Heart left ventricle (tissue), 16 donors: ENCODE measurements at regions not wholly inside any gene's neighbourhood (a gene's known extent, or its start where the extent isn't known, plus 50 kb on each side); places are given as distances from the start of the nearest gene placed in this dataset.

Experiments
- ATAC-seq, 4 donors: fragments of 200-7000 bp; cut with Tn5 transposase; one replicate each; pipeline ENCODE4 v1.9.1; 2020 to 2022; ENCODE audit warnings: moderate library complexity in 4 of 4, mild to moderate bottlenecking in 3 of 4, moderate number of reproducible peaks in 1 of 4
- DNase-seq, 5 donors: peaks; one replicate each; pipeline ENCODE4 v3.0.0-alpha.2; 2020
- H3K27ac ChIP-seq, 12 donors: fragments of 200-600 bp; sonication (generic) in 4 of 12; one replicate each; pipeline versions ENCODE4 v1.5.0 to v1.8.0; 2016 to 2022; ENCODE audit warnings: mild to moderate bottlenecking in 2 of 12
- H3K27me3 ChIP-seq, 9 donors: fragments of 200-600 bp; sonication (generic) in 2 of 9; one replicate each; pipeline versions ENCODE4 v1.5.1 to v1.8.0; 2016 to 2022; ENCODE audit warnings: mild to moderate bottlenecking in 3 of 9
- H3K36me3 ChIP-seq, 9 donors: fragments of 200-600 bp; sonication (generic) in 2 of 9; one replicate each; pipeline versions ENCODE4 v1.5.0 to v1.8.0; 2018 to 2022; ENCODE audit warnings: mild to moderate bottlenecking in 2 of 9
- H3K4me1 ChIP-seq, 12 donors: fragments of 200-600 bp; sonication (generic) in 4 of 12; one replicate each; pipeline versions ENCODE4 v1.5.0 to v1.8.0; 2016 to 2022; ENCODE audit warnings: mild to moderate bottlenecking in 3 of 12
- H3K4me3 ChIP-seq, 12 donors: fragments of 200-600 bp; sonication (generic) in 4 of 12; one replicate each; pipeline versions ENCODE4 v1.5.0 to v1.8.0; 2017 to 2022; ENCODE audit warnings: mild to moderate bottlenecking in 9 of 12, moderate library complexity in 4 of 12
- H3K9me3 ChIP-seq, 12 donors: fragments of 200-600 bp; sonication (generic) in 4 of 12; one replicate each; pipeline versions ENCODE4 v1.5.0 to v1.8.0; 2016 to 2022; ENCODE audit warnings: mild to moderate bottlenecking in 1 of 12
- CTCF ChIP-seq, 12 donors: fragments of 200-600 bp; sonication (generic) in 4 of 12; IDR thresholded peaks; one replicate each; pipeline versions ENCODE4 v1.5.0 to v1.8.0; 2018 to 2022; ENCODE audit warnings: antibody characterized with exemption in 12 of 12, mild to moderate bottlenecking in 5 of 12
- POLR2A ChIP-seq, 2 donors: fragments of 450-650 bp; IDR thresholded peaks; one replicate each; pipeline ENCODE4 v1.6.1; 2017; ENCODE audit warnings: antibody characterized with exemption in 2 of 2, mild to moderate bottlenecking in 2 of 2, moderate library complexity in 2 of 2
- WGBS, 4 donors: extraction: QIAGEN DNeasy Blood & Tissue Kit in 2 of 4; methylation state at CpG; one replicate each; pipeline versions ENCODE4 v1.1.5 to v1.1.7; 2013 to 2018; 5-methylcytosine and 5-hydroxymethylcytosine counted together
- intact Hi-C, 10 donors: fragments of 100-400 bp; cut with DNase I; formaldehyde crosslinking; loops; one replicate each; pipeline versions ENCODE4 v1.11.1 to v1.14.2; 2022
- donor health status: ischemic (EF 13 %, LVEDD 7.1; RV severe dilation, severe dysfunction).
- donor health status: healthy with polysubstance abuse.
- donor health status: DM: no; HTN: yes; CAD: no.
- donor health status: DM: no; HTN: no; CAD: no.
- donor health status: ischemic (EF 25% LVEDD 6.9; RV normal size, moderate dysfunction).
- donor health status: ischemic (EF 25% LVEDD 5.7; RV mildly dilated, moderate dysfunction).
- donor health status: healthy.
- donor health status: DM: yes; HTN: yes; CAD: no.
- donor health status: ischemic (EF 35%, LVEDD 5.7; RV mildly dilated, moderate dysfunction).
- donor health status: nonischemic (EF 11% LVEDD 7.7; RV severe dilation, severe dysfunction).
- donor health status: DM: yes; HTN: yes; CAD: no.
- donor health status: PGD.
- donor health status: ischemic (EF 29% LVEDD 5.4; RV normal size, mild dysfunction).
- donor health status: nonischemic (EF 23%, LVEDD 6.1; RV moderate dilation, normal function).

- Histone ChIP-seq H3K9me3 (peaks cover 0 to 7% (median 0%) of the 10 kb centered on the region in 12 donors), H3K36me3 (no peaks in the 10 kb centered on the region), H3K27me3 (no peaks in the 10 kb centered on the region), H3K4me1 (no peaks in the 10 kb centered on the region), H3K4me3 (no peak overlapping the region), H3K27ac (no peak overlapping the region)
- WGBS, 4 donors = 59 to 93% (median 72%) methylated on average over 6 of the region's 6 CpGs
- TF ChIP-seq CTCF (IDR thresholded peaks at IDR 0.05) (no peak), POLR2A (IDR thresholded peaks at IDR 0.05) (no peak)
- ATAC-seq (no peak), DNase-seq (no peak)
- intact Hi-C loops = no loop called here
These were observed 515.0 kb downstream of the PYDC2 start for GRCh38 chr3:191975936-191976335.

- H3K4me3 ChIP-seq = no peak overlapping the region
- DNase-seq = no peak
- TF ChIP-seq POLR2A (IDR thresholded peaks at IDR 0.05) (no peak), CTCF (IDR thresholded peaks at IDR 0.05) (no peak)
- ATAC-seq = no peak
- intact Hi-C loops = no loop called here
- H3K36me3 ChIP-seq = no peaks in the 10 kb centered on the region
- 78 to 85% (median 83%) methylated on average over 4 of the region's 4 CpGs for WGBS, 4 donors
- H3K4me1 ChIP-seq = no peaks in the 10 kb centered on the region
- no peaks in the 10 kb centered on the region for H3K27me3 ChIP-seq
- H3K27ac ChIP-seq = no peak overlapping the region
- H3K9me3 ChIP-seq = peaks cover 0 to 8% (median 0%) of the 10 kb centered on the region in 12 donors
These were observed 519.5 kb downstream of the PYDC2 start for GRCh38 chr3:191980443-191980842.

- Histone ChIP-seq H3K4me3 (no peak overlapping the region), H3K4me1 (no peaks in the 10 kb centered on the region), H3K27me3 (no peaks in the 10 kb centered on the region), H3K36me3 (no peaks in the 10 kb centered on the region), H3K27ac (no peak overlapping the region), H3K9me3 (peaks cover 0 to 8% (median 0%) of the 10 kb centered on the region in 12 donors)
- intact Hi-C loops = no loop called here
- no peak for DNase-seq
- ATAC-seq = no peak
- WGBS, 4 donors = 59 to 74% (median 62%) methylated on average over 3 of the region's 3 CpGs
- no peak for TF ChIP-seq CTCF (IDR thresholded peaks at IDR 0.05)
These were observed 521.5 kb downstream of the PYDC2 start for GRCh38 chr3:191982481-191982880.

GRCh38 chr3:191985691-191986090 is 524.7 kb downstream of the PYDC2 start:
- 62 to 81% (median 72%) methylated on average over 3 of the region's 3 CpGs for WGBS, 4 donors
- intact Hi-C loops = no loop called here
- Histone ChIP-seq H3K9me3 (peaks cover 0 to 3% (median 0%) of the 10 kb centered on the region in 12 donors), H3K36me3 (no peaks in the 10 kb centered on the region), H3K27ac (no peak overlapping the region), H3K27me3 (no peaks in the 10 kb centered on the region), H3K4me1 (no peaks in the 10 kb centered on the region), H3K4me3 (no peak overlapping the region)
- no peak for TF ChIP-seq POLR2A (IDR thresholded peaks at IDR 0.05)
- no peak for TF ChIP-seq CTCF (IDR thresholded peaks at IDR 0.05)
- ATAC-seq (no peak), DNase-seq (no peak)
